Adrenal gland (tissue), 9 donors: ENCODE measurements at regions not wholly inside any gene's neighbourhood (a gene's known extent, or its start where the extent isn't known, plus 50 kb on each side); places are given as distances from the start of the nearest gene placed in this dataset.

Experiments used
- DNase-seq, 7 donors: peaks; one replicate each; pipeline ENCODE4 v3.0.0-alpha.2; 2019 to 2020
- H3K27ac ChIP-seq, 5 donors: fragments of 200-600 bp; sonication (generic) in 4 of 5; 1 replicate in 3 of 5; 2 replicates in 2 of 5; pipeline versions ENCODE4 v1.5.1 to v1.8.0; 2016 to 2020; ENCODE audit warnings: mild to moderate bottlenecking in 1 of 5
- H3K27me3 ChIP-seq: fragments of 200-600 bp; 2 replicates; pipeline ENCODE4 v1.8.0; 2021
- H3K36me3 ChIP-seq, 2 donors: fragments of 200-600 bp; replicated peaks in 1 of 2; 1 replicate in 1 of 2; 2 replicates in 1 of 2; pipeline versions ENCODE4 v1.5.1 to v1.8.0; 2018 to 2022
- H3K4me1 ChIP-seq, 2 donors: fragments of 200-600 bp; replicated peaks in 1 of 2; 1 replicate in 1 of 2; 2 replicates in 1 of 2; pipeline versions ENCODE4 v1.5.1 to v1.8.0; 2018 to 2021
- H3K4me3 ChIP-seq, 4 donors: fragments of 200-600 bp; sonication (generic) in 3 of 4; one replicate each; pipeline ENCODE4 v1.5.1; 2016 to 2018
- H3K9me3 ChIP-seq, 3 donors: fragments of 200-600 bp; sonication (generic) in 1 of 3; replicated peaks in 1 of 3; 1 replicate in 2 of 3; 2 replicates in 1 of 3; pipeline versions ENCODE4 v1.5.1 to v1.8.0; 2016 to 2021
- CTCF ChIP-seq, 6 experiments: fragments of 450-650 bp in 4 of 6; fragments of 200-600 bp in 2 of 6; sonication (generic) in 1 of 6; IDR thresholded peaks; 1 replicate in 5 of 6; 2 replicates in 1 of 6; pipeline versions ENCODE4 v1.5.1 to v1.8.0; 2016 to 2021; ENCODE audit warnings: antibody characterized with exemption in 6 of 6, mild to moderate bottlenecking in 2 of 6, moderate library complexity in 1 of 6
- POLR2A ChIP-seq, 2 donors: fragments of 450-650 bp; IDR thresholded peaks; one replicate each; pipeline ENCODE4 v1.6.1; 2017; ENCODE audit warnings: antibody characterized with exemption in 2 of 2, mild to moderate bottlenecking in 2 of 2, moderate library complexity in 1 of 2
- WGBS, 4 donors: extraction: QIAGEN DNeasy Blood & Tissue Kit in 2 of 4; methylation state at CpG; one replicate each; pipeline versions ENCODE4 v1.1.5 to v1.1.7; 2013 to 2017; 5-methylcytosine and 5-hydroxymethylcytosine counted together
- intact Hi-C, 2 donors: fragments of 100-400 bp; cut with DNase I; formaldehyde crosslinking; loops; one replicate each; pipeline versions ENCODE4 v1.14.1 to v1.15.0; 2022 to 2023
- donor health status: healthy with polysubstance abuse.
- donor health status: Bipolar disorder and iron deficiency.
- donor health status: DM: yes; HTN: yes; CAD: no.
- donor health status: DM: no; HTN: no; CAD: no.
- donor health status: DM: no; HTN: no; CAD: no.

GRCh38 chr1:165063181-165063965 is 293.1 kb downstream of the LMX1A start:
- Histone ChIP-seq H3K9me3 (no peaks in the 10 kb centered on the region), H3K27ac (no peak overlapping the region), H3K36me3 (no peaks in the 10 kb centered on the region), H3K4me1 (no peaks in the 10 kb centered on the region), H3K4me3 (no peak overlapping the region), H3K27me3 (no peaks in the 10 kb centered on the region)
- DNase-seq, result no peak
- WGBS, 4 donors, result 59 to 75% (median 71%) methylated on average over 6 of the region's 6 CpGs
- intact Hi-C loops, result no loop called here
- TF ChIP-seq POLR2A (IDR thresholded peaks at IDR 0.05), result no peak
- TF ChIP-seq CTCF (IDR thresholded peaks at IDR 0.05), result no peak

GRCh38 chr1:165062346-165062745 is 294.2 kb downstream of the LMX1A start:
- no peaks in the 10 kb centered on the region for H3K9me3 ChIP-seq
- DNase-seq, result no peak
- intact Hi-C loops, result no loop called here
- no peak for TF ChIP-seq POLR2A (IDR thresholded peaks at IDR 0.05)
- TF ChIP-seq CTCF (IDR thresholded peaks at IDR 0.05), result no peak
- no peaks in the 10 kb centered on the region for H3K27me3 ChIP-seq
- no peak overlapping the region for H3K4me3 ChIP-seq
- no peaks in the 10 kb centered on the region for H3K4me1 ChIP-seq
- no peaks in the 10 kb centered on the region for H3K36me3 ChIP-seq
- WGBS, 4 donors, result 54 to 64% (median 56%) methylated on average over 4 of the region's 4 CpGs
- H3K27ac ChIP-seq, result no peak overlapping the region

- 68 to 86% (median 75%) methylated on average over 6 of the region's 6 CpGs for WGBS, 4 donors
- H3K4me3 ChIP-seq, result no peak overlapping the region
- H3K9me3 ChIP-seq, result no peaks in the 10 kb centered on the region
- intact Hi-C loops, result no loop called here
- no peak for DNase-seq
- TF ChIP-seq POLR2A (IDR thresholded peaks at IDR 0.05) (no peak), CTCF (IDR thresholded peaks at IDR 0.05) (no peak)
- H3K27me3 ChIP-seq, result no peaks in the 10 kb centered on the region
- H3K36me3 ChIP-seq, result no peaks in the 10 kb centered on the region
- H3K27ac ChIP-seq, result no peak overlapping the region
- no peaks in the 10 kb centered on the region for H3K4me1 ChIP-seq
Observed at GRCh38 chr1:165060285-165060793, 296.2 kb downstream of the LMX1A start.

GRCh38 chr1:165057956-165058355 is 298.6 kb downstream of the LMX1A start:
- 40 to 75% (median 46%) methylated on average over 3 of the region's 3 CpGs for WGBS, 4 donors

More at GRCh38 chr1:165057956-165058355, 298.6 kb downstream of the LMX1A start:
- intact Hi-C loops, result no loop called here
- Histone ChIP-seq H3K36me3 (no peaks in the 10 kb centered on the region), H3K9me3 (no peaks in the 10 kb centered on the region), H3K27me3 (no peaks in the 10 kb centered on the region), H3K4me3 (no peak overlapping the region), H3K4me1 (no peaks in the 10 kb centered on the region), H3K27ac (no peak overlapping the region)
- TF ChIP-seq POLR2A (IDR thresholded peaks at IDR 0.05) (no peak), CTCF (IDR thresholded peaks at IDR 0.05) (no peak)
- no peak for DNase-seq
